ENCODE measurements at regions not wholly inside any gene's neighbourhood (a gene's known extent, or its start where the extent isn't known, plus 50 kb on each side); places are given as distances from the start of the nearest gene placed in this dataset.

- TF ChIP-seq, protein P1, sequence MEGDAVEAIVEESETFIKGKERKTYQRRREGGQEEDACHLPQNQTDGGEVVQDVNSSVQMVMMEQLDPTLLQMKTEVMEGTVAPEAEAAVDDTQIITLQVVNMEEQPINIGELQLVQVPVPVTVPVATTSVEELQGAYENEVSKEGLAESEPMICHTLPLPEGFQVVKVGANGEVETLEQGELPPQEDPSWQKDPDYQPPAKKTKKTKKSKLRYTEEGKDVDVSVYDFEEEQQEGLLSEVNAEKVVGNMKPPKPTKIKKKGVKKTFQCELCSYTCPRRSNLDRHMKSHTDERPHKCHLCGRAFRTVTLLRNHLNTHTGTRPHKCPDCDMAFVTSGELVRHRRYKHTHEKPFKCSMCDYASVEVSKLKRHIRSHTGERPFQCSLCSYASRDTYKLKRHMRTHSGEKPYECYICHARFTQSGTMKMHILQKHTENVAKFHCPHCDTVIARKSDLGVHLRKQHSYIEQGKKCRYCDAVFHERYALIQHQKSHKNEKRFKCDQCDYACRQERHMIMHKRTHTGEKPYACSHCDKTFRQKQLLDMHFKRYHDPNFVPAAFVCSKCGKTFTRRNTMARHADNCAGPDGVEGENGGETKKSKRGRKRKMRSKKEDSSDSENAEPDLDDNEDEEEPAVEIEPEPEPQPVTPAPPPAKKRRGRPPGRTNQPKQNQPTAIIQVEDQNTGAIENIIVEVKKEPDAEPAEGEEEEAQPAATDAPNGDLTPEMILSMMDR (IDR thresholded peaks at IDR 0.05; ENCODE audit: low read depth, low read length, missing input control) = no peak
- TF ChIP-seq HNF4G (IDR thresholded peaks at IDR 0.05) = no peak
- no peak for TF ChIP-seq GABPA (IDR thresholded peaks at IDR 0.05 in 1 of 2, conservative IDR thresholded peaks at IDR 0.05 in 1 of 2)
- no peak for TF ChIP-seq ZBTB33 (IDR thresholded peaks at IDR 0.05)
- TF ChIP-seq SP1 (IDR thresholded peaks at IDR 0.05) = no peak
- no peak for TF ChIP-seq JUND (IDR thresholded peaks at IDR 0.05)
- TF ChIP-seq RXRA (IDR thresholded peaks at IDR 0.05) = no peak
- no peak for TF ChIP-seq NR2F2 (IDR thresholded peaks at IDR 0.05)
- TF ChIP-seq, protein P2, sequence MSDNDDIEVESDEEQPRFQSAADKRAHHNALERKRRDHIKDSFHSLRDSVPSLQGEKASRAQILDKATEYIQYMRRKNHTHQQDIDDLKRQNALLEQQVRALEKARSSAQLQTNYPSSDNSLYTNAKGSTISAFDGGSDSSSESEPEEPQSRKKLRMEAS (IDR thresholded peaks at IDR 0.05) = no peak
- TF ChIP-seq EGR1 (IDR thresholded peaks at IDR 0.05; ENCODE audit: low read depth in 2 of 2) = no peak
- TF ChIP-seq FOXA1 (IDR thresholded peaks at IDR 0.05) = no peak
- TF ChIP-seq, protein P3, sequence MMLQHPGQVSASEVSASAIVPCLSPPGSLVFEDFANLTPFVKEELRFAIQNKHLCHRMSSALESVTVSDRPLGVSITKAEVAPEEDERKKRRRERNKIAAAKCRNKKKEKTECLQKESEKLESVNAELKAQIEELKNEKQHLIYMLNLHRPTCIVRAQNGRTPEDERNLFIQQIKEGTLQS (IDR thresholded peaks at IDR 0.05) = no peak
- no peak for TF ChIP-seq TAF1 (conservative IDR thresholded peaks at IDR 0.05)
Measured at GRCh38 chr4:11976726-11977263, 548.1 kb upstream of the HS3ST1 start.
